GM23338 (cell line): ENCODE measurements at regions not wholly inside any gene's neighbourhood (a gene's known extent, or its start where the extent isn't known, plus 50 kb on each side); places are given as distances from the start of the nearest gene placed in this dataset.

Experiments
- CREB1 ChIP-seq: fragments of 250-450 bp; sonication (Bioruptor Pico); IDR thresholded peaks from 2 replicates; pipeline ENCODE4 v1.5.0; 2020; ENCODE audit warnings: low read depth, mild to moderate bottlenecking, moderate library complexity
- CTCF ChIP-seq, 2 experiments: fragments of 200-600 bp in 1 of 2; sonication (generic) in 1 of 2; conservative IDR thresholded peaks; 2 replicates each; pipeline versions ENCODE4 v1.5.1 to v1.6.1; 2016 to 2017; ENCODE audit warnings: antibody characterized with exemption in 2 of 2, low read depth in 2 of 2, mild to moderate bottlenecking in 2 of 2, moderate library complexity in 1 of 2
- EZH2 ChIP-seq: fragments of 200-600 bp; sonication (generic); IDR thresholded peaks from one replicate; pipeline ENCODE4 v1.8.0; 2017; ENCODE audit warnings: antibody characterized with exemption, mild to moderate bottlenecking, low read depth; ENCODE audit not compliant: unreplicated experiment
- EZH2phosphoT487 ChIP-seq: fragments of 200-600 bp; sonication (generic); IDR thresholded peaks from one replicate; pipeline ENCODE4 v1.8.1; 2018; ENCODE audit warnings: antibody characterized with exemption; ENCODE audit not compliant: unreplicated experiment
- JUNB ChIP-seq: IDR thresholded peaks from one replicate; pipeline ENCODE4 v1.6.1; 2016; ENCODE audit warnings: antibody characterized with exemption; ENCODE audit not compliant: unreplicated experiment
- NANOG ChIP-seq: IDR thresholded peaks from 2 replicates; pipeline ENCODE4 v1.6.1; 2016; ENCODE audit warnings: antibody characterized with exemption, borderline replicate concordance
- POLR2AphosphoS5 ChIP-seq: IDR thresholded peaks from 2 replicates; pipeline ENCODE4 v1.6.1; 2016; ENCODE audit warnings: antibody characterized with exemption, low read depth
- REST ChIP-seq: IDR thresholded peaks from one replicate; pipeline ENCODE4 v1.6.1; 2018; ENCODE audit warnings: antibody characterized with exemption; ENCODE audit not compliant: unreplicated experiment
- ZNF114 ChIP-seq: fragments of 250-450 bp; sonication (Bioruptor Pico); IDR thresholded peaks from 2 replicates; pipeline ENCODE4 v1.5.0; 2020; ENCODE audit warnings: mild to moderate bottlenecking, moderate library complexity
- ZNF331 ChIP-seq: fragments of 250-450 bp; sonication (Bioruptor Pico); IDR thresholded peaks from 2 replicates; pipeline ENCODE4 v1.5.0; 2020; ENCODE audit warnings: low read depth, mild to moderate bottlenecking, moderate library complexity
- ZNF462 ChIP-seq: fragments of 250-450 bp; sonication (Bioruptor Pico); IDR thresholded peaks from 2 replicates; pipeline ENCODE4 v1.5.0; 2020; ENCODE audit warnings: mild to moderate bottlenecking, moderate library complexity

- TF ChIP-seq JUNB (no peak), POLR2AphosphoS5 (no peak), CTCF (conservative IDR thresholded peaks at IDR 0.05; ENCODE audit: low read depth in 2 of 2) (no peak), REST (no peak), EZH2phosphoT487 (no peak), EZH2 (no peak), ZNF462 (CRISPR knock-in tag) (no peak), CREB1 (no peak), ZNF114 (no peak), NANOG (no peak), ZNF331 (CRISPR knock-in tag) (no peak)
These were observed 78.7 kb upstream of the MSX1 start for GRCh38 chr4:4780729-4781244.
